ENCODE measurements at regions not wholly inside any gene's neighbourhood (a gene's known extent, or its start where the extent isn't known, plus 50 kb on each side); places are given as distances from the start of the nearest gene placed in this dataset.
A peak's percentile ranks its signal among the peaks of the same experiment; 100 is the strongest.

GRCh38 chr20:22509843-22510147 is 74.6 kb downstream of the FOXA2 start:
- H3K27me3 ChIP-seq, result no peaks in the 10 kb centered on the region
- no peaks in the 10 kb centered on the region for H3K4me1 ChIP-seq
- H3K36me3 ChIP-seq, result no peaks in the 10 kb centered on the region
- TF ChIP-seq POLR2A (IDR thresholded peaks at IDR 0.05), result no peak
- TF ChIP-seq POLR2AphosphoS5 (IDR thresholded peaks at IDR 0.05; ENCODE audit: insufficient read depth in 1 of 2, low read depth in 1 of 2), result no peak
- TF ChIP-seq, protein P1, sequence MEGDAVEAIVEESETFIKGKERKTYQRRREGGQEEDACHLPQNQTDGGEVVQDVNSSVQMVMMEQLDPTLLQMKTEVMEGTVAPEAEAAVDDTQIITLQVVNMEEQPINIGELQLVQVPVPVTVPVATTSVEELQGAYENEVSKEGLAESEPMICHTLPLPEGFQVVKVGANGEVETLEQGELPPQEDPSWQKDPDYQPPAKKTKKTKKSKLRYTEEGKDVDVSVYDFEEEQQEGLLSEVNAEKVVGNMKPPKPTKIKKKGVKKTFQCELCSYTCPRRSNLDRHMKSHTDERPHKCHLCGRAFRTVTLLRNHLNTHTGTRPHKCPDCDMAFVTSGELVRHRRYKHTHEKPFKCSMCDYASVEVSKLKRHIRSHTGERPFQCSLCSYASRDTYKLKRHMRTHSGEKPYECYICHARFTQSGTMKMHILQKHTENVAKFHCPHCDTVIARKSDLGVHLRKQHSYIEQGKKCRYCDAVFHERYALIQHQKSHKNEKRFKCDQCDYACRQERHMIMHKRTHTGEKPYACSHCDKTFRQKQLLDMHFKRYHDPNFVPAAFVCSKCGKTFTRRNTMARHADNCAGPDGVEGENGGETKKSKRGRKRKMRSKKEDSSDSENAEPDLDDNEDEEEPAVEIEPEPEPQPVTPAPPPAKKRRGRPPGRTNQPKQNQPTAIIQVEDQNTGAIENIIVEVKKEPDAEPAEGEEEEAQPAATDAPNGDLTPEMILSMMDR (IDR thresholded peaks at IDR 0.05), result no peak
- intact Hi-C loops (cut with DNase I), result no loop called here
- no peak overlapping the region for H3K4me3 ChIP-seq
- H3K27ac ChIP-seq, result no peak overlapping the region
- no peaks in the 10 kb centered on the region for H3K9me3 ChIP-seq
- DNase-seq (ENCODE audit: extremely low spot score in 2 of 2), result no peak

DNA sequence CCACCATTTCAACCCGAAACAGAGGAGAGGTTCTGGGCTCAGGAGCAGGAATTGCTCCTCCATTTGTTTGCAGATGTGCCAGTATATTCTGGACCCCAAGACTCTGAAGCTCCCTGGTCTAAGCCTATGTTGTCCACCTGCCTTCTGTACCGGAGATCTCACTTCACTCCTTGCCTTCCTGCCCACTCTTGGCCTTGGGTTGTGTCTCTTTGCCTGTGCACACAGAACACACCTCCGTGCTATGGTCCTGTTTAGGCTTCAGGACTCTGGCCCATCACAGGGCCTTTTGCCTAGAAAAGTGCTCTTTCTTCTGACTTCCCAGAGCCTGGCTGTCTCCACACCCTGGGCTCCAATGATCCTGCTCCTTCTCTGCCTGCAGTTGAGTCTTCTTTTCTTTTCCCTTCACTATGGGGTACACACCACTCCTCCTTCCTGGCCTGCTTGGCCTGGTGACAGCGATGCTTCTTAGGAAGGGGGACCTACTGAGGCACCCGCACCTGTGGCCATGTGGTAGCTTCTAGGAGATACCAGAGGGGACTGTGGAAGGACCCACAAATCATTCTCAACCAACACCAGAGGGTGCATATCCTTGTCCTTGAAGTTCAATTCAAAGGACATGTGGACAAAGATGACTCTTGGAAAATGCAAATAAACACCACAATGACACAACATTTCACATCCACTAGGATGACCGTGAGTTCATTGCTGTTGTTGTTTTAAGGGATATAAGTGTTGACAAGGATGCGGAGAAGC is 75.1 kb downstream of the FOXA2 start:
- Histone ChIP-seq H3K36me3 (no peaks in the 10 kb centered on the region), H3K27me3 (no peaks in the 10 kb centered on the region), H3K4me1 (no peaks in the 10 kb centered on the region), H3K4me3 (no peak overlapping the region), H3K9me3 (no peaks in the 10 kb centered on the region), H3K27ac (no peak overlapping the region)
- TF ChIP-seq POLR2AphosphoS5 (IDR thresholded peaks at IDR 0.05; ENCODE audit: insufficient read depth in 1 of 2, low read depth in 1 of 2), result no peak
- no peak for TF ChIP-seq POLR2A (IDR thresholded peaks at IDR 0.05)
- TF ChIP-seq, protein P1 (IDR thresholded peaks at IDR 0.05), result no peak
- DNase-seq (ENCODE audit: extremely low spot score in 2 of 2), result peak in 1 of 2 donors; percentile 37
- intact Hi-C loops (cut with DNase I), result no loop called here

DNA sequence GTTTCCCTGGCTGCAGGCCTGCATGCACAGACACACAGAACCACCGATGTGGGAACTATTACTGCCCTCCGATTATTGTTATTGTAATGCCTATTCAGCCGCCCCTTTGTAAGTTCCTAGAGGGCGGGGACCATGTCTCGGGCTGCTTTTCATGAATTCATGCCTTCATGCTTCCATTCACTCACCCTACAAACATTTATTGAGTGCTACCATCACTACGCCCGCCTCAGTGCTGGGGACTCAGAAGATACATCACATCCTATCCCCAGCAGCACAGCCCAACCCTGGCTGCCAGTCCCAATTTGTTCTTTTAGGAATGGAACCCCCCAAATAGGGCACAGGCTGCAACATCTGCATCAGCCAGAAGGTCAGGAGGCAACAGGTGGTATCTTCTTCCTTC is 75.9 kb downstream of the FOXA2 start:
- peak in 1 of 2 donors; percentile 84 for DNase-seq (ENCODE audit: extremely low spot score in 2 of 2)
- Histone ChIP-seq H3K4me1 (no peaks in the 10 kb centered on the region), H3K27me3 (no peaks in the 10 kb centered on the region), H3K27ac (no peak overlapping the region), H3K9me3 (no peaks in the 10 kb centered on the region), H3K36me3 (no peaks in the 10 kb centered on the region), H3K4me3 (no peak overlapping the region)
- intact Hi-C loops (cut with DNase I), result no loop called here
- TF ChIP-seq POLR2AphosphoS5 (IDR thresholded peaks at IDR 0.05; ENCODE audit: insufficient read depth in 1 of 2, low read depth in 1 of 2) (no peak), POLR2A (IDR thresholded peaks at IDR 0.05) (no peak)
- TF ChIP-seq, protein P1 (IDR thresholded peaks at IDR 0.05), result no peak

GRCh38 chr20:22507240-22507961 is 77.0 kb downstream of the FOXA2 start:
- no peak for DNase-seq (ENCODE audit: extremely low spot score in 2 of 2)
- H3K9me3 ChIP-seq, result no peaks in the 10 kb centered on the region
- intact Hi-C loops (cut with DNase I), result no loop called here
- H3K4me1 ChIP-seq, result no peaks in the 10 kb centered on the region
- H3K36me3 ChIP-seq, result no peaks in the 10 kb centered on the region
- no peak overlapping the region for H3K4me3 ChIP-seq
- H3K27me3 ChIP-seq, result no peaks in the 10 kb centered on the region
- no peak overlapping the region for H3K27ac ChIP-seq
- TF ChIP-seq, protein P1 (IDR thresholded peaks at IDR 0.05), result no peak
- TF ChIP-seq POLR2AphosphoS5 (IDR thresholded peaks at IDR 0.05; ENCODE audit: insufficient read depth in 1 of 2, low read depth in 1 of 2), result no peak
- no peak for TF ChIP-seq POLR2A (IDR thresholded peaks at IDR 0.05)

GRCh38 chr20:22506827-22507226 is 77.5 kb downstream of the FOXA2 start:
- H3K4me3 ChIP-seq, result no peak overlapping the region
- H3K36me3 ChIP-seq, result no peaks in the 10 kb centered on the region
- TF ChIP-seq POLR2AphosphoS5 (IDR thresholded peaks at IDR 0.05; ENCODE audit: insufficient read depth in 1 of 2, low read depth in 1 of 2), result no peak
- TF ChIP-seq, protein P1 (IDR thresholded peaks at IDR 0.05), result no peak
- TF ChIP-seq POLR2A (IDR thresholded peaks at IDR 0.05), result no peak
- no peaks in the 10 kb centered on the region for H3K9me3 ChIP-seq
- DNase-seq (ENCODE audit: extremely low spot score in 2 of 2), result no peak
- H3K27me3 ChIP-seq, result no peaks in the 10 kb centered on the region
- H3K27ac ChIP-seq, result no peak overlapping the region
- H3K4me1 ChIP-seq, result no peaks in the 10 kb centered on the region
- intact Hi-C loops (cut with DNase I), result no loop called here

Measured in vagina (tissue), 2 donors.